ENCODE measurements at regions not wholly inside any gene's neighbourhood (a gene's known extent, or its start where the extent isn't known, plus 50 kb on each side); places are given as distances from the start of the nearest gene placed in this dataset.
A peak's percentile ranks its signal among the peaks of the same experiment; 100 is the strongest.

DNA sequence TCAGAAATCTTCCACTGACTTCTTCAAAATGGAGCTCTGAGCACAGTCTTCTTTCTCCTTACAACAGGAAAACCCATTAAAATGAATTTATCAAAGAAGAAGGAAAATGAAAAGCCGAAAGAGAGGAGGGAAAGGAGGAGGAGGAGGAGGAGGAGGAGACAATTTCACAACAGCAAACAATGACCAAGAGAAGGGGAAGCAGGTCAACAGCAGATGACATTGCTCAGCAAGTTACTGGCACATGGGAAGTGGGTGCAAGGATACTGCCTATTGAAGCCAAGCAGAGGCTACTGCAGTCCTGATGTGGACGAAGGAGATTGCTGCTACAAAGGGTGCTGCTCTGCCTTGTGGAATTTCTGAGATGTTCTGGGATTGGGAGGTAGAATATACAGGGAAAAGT is 140.0 kb upstream of the FOXN2 start:
- no peak overlapping the region for H3K4me3 ChIP-seq (replicated peaks; ENCODE audit: low read depth, low read length)
- DNase-seq (ENCODE audit: low read depth): no peak
- TF ChIP-seq, protein P1, sequence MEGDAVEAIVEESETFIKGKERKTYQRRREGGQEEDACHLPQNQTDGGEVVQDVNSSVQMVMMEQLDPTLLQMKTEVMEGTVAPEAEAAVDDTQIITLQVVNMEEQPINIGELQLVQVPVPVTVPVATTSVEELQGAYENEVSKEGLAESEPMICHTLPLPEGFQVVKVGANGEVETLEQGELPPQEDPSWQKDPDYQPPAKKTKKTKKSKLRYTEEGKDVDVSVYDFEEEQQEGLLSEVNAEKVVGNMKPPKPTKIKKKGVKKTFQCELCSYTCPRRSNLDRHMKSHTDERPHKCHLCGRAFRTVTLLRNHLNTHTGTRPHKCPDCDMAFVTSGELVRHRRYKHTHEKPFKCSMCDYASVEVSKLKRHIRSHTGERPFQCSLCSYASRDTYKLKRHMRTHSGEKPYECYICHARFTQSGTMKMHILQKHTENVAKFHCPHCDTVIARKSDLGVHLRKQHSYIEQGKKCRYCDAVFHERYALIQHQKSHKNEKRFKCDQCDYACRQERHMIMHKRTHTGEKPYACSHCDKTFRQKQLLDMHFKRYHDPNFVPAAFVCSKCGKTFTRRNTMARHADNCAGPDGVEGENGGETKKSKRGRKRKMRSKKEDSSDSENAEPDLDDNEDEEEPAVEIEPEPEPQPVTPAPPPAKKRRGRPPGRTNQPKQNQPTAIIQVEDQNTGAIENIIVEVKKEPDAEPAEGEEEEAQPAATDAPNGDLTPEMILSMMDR (IDR thresholded peaks at IDR 0.05; ENCODE audit: low read length, missing control alignments): no peak

DNA sequence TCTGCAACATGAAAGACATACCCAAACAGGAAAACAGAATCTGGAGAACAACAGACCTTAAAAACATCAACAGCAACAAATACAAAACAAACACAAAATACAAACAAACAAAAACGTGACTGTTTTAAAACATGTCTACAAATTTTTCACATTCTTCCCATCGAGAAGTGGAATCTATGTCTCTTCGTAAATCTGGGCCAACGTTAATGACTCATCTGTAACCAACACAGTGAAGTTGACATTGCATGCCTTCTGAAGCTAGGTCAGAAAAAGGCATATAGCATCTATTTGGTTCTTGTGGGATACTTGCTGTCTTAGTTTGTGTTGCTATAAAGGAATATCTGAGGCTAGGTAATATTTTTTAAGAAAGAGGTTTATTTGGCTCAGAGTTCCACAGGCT is 139.2 kb upstream of the FOXN2 start:
- TF ChIP-seq, protein P1 (IDR thresholded peaks at IDR 0.05; ENCODE audit: low read length, missing control alignments): no peak
- no peak overlapping the region for H3K4me3 ChIP-seq (replicated peaks; ENCODE audit: low read depth, low read length)
- DNase-seq (ENCODE audit: low read depth): peak; percentile 65

DNA sequence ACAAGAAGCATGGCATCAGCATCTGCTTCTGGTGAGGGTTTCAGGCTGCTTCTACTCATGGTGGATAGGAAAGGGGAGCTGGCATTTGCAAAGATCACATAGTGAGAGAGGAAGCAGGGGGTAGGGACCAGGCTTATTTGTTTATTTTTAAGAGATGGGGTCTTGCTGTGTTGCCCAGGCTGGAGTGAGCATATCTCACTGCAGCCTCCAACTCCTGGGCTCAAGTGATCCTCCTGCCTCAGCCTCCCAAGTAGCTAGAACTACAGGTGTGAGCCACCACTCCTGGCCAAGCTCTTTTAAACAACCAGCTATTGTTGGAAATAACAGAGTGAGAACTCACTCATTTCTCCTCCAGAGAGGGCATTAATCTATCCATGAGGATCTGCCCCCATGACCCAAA is 138.8 kb upstream of the FOXN2 start:
- TF ChIP-seq, protein P1 (IDR thresholded peaks at IDR 0.05; ENCODE audit: low read length, missing control alignments): no peak
- no peak for DNase-seq (ENCODE audit: low read depth)
- H3K4me3 ChIP-seq (replicated peaks; ENCODE audit: low read depth, low read length): no peak overlapping the region

DNA sequence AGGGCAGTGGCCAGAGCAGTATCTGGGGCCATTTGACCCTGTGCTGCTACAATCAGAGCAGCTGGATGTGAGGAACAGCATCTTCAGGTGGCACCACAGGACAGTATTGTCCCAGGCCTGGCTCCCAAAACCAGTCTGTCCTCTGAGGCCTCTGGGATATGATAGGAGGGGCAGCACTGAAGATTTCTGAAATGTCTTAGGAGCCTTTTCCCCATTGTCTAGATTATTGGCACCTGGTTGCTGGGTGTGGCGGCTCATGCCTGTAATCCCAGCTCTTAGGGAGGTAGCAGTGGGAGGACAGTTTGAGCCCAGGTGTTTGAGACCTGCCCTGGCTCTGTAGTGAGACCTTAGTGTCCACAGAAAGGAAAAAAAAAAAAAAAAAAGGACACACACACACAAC is 137.6 kb upstream of the FOXN2 start:
- no peak overlapping the region for H3K4me3 ChIP-seq (replicated peaks; ENCODE audit: low read depth, low read length)
- DNase-seq (ENCODE audit: low read depth): no peak
- TF ChIP-seq, protein P1 (IDR thresholded peaks at IDR 0.05; ENCODE audit: low read length, missing control alignments): no peak

DNA sequence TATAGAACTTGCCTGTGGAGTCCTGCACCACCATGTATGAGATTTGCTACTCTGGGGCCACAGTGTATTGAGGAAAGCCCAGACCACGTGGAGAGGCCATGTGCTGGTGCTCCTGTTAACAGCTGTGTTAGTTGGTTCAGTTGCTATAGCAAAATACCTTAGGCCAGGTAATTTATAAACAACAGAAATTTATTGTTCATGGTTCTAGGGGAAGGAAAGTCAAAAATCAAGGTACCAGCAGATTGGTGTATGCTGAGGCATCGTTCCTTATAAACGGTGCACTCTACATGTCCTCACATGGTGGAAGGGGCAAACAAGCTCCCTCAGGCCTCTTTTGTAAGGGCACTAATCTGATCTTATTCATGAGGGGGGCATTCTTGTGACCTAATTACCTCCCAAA is 135.9 kb upstream of the FOXN2 start:
- H3K4me3 ChIP-seq (replicated peaks; ENCODE audit: low read depth, low read length): no peak overlapping the region
- TF ChIP-seq, protein P1 (IDR thresholded peaks at IDR 0.05; ENCODE audit: low read length, missing control alignments): no peak
- no peak for DNase-seq (ENCODE audit: low read depth)

DNA sequence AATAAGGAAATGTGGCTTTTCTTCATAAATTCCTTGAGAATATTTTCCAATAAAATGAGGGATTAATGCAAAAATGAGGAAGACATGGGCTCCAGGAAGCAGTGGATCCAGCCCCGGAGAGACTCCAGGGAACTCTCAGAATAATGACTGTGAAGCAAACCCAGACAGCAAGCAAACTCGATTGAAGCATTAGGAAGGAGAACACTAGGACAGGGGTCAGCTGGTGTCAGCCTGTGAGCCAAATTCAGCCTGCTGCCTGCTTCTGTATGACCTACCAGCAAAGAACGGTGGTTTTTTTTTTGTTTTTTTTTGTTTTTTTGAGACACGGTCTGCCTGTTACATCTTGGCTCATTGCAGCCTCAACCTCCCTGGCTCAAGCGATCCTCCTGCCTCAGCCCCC is 133.9 kb upstream of the FOXN2 start:
- no peak for DNase-seq (ENCODE audit: low read depth)
- H3K4me3 ChIP-seq (replicated peaks; ENCODE audit: low read depth, low read length): no peak overlapping the region
- TF ChIP-seq, protein P1 (IDR thresholded peaks at IDR 0.05; ENCODE audit: low read length, missing control alignments): no peak

DNA sequence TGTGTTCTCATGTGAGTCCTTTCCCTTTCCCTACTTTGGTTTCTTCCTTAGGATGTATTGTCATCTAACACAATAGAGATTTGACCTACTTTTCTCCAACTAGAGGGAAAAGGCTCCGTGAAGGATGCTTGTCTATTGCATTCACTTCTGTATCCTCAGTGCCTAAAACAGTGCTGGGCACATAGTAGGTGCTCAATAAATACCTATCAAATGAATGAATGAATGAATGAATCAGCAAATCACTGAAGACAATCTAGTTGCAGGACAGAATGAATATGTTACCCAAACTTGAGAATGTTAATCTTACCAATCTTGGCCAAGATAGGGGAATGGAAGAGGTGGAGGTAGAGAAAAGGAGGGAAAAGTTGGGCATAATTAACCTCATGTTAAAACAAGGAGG is 131.2 kb upstream of the FOXN2 start:
- TF ChIP-seq, protein P1 (IDR thresholded peaks at IDR 0.05; ENCODE audit: low read length, missing control alignments): no peak
- no peak overlapping the region for H3K4me3 ChIP-seq (replicated peaks; ENCODE audit: low read depth, low read length)
- no peak for DNase-seq (ENCODE audit: low read depth)

Measured in fibroblast of pulmonary artery (primary cell).